SJCRH30 (cell line): ENCODE measurements at regions not wholly inside any gene's neighbourhood (a gene's known extent, or its start where the extent isn't known, plus 50 kb on each side); places are given as distances from the start of the nearest gene placed in this dataset.

Source experiments
- DNase-seq, 2 experiments: peaks; one replicate each; pipeline ENCODE4 v3.0.0-alpha.2; 2015 to 2020
- H3K27ac ChIP-seq: fragments of 250-450 bp; sonication (Bioruptor Pico); 2 replicates; pipeline ENCODE4 v1.5.1; 2020; ENCODE audit warnings: mild to moderate bottlenecking, moderate library complexity
- H3K27me3 ChIP-seq: fragments of 250-450 bp; sonication (Bioruptor Pico); 2 replicates; pipeline ENCODE4 v1.5.1; 2020; ENCODE audit warnings: mild to moderate bottlenecking, moderate library complexity
- H3K36me3 ChIP-seq: fragments of 250-450 bp; sonication (Bioruptor Pico); 2 replicates; pipeline ENCODE4 v1.5.1; 2020; ENCODE audit warnings: mild to moderate bottlenecking, moderate library complexity
- H3K4me1 ChIP-seq: fragments of 250-450 bp; sonication (Bioruptor Pico); 2 replicates; pipeline ENCODE4 v1.5.1; 2020; ENCODE audit warnings: mild to moderate bottlenecking, moderate library complexity
- H3K4me3 ChIP-seq: fragments of 250-450 bp; sonication (Bioruptor Pico); 2 replicates; pipeline ENCODE4 v1.5.1; 2020; ENCODE audit warnings: mild to moderate bottlenecking, moderate library complexity
- H3K9me3 ChIP-seq: fragments of 250-450 bp; sonication (Bioruptor Pico); replicated peaks from 2 replicates; pipeline ENCODE4 v1.5.1; 2020; ENCODE audit warnings: mild to moderate bottlenecking, moderate library complexity

DNA sequence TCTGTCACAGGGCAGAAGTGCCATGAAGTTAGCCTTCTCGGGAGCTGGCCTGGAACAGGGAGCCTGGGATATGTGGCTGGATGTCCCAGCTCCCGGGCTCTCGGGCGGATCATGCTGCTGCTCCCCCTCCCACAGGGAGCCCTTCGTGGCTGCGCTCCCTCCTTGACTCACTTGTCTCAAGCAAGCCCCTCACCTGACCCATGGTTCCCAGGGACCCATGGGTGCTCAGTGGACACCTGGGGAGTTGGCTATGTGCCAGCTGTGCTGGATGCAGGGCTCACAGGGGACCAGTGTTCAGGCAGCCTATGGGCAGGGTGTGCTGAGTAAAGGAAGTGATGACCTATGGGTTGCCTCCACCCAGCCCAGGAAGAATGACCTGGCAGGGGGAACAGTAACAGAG lies 213.1 kb upstream of the SGCG start:
- no peaks in the 10 kb centered on the region for H3K27me3 ChIP-seq
- H3K27ac ChIP-seq, result no peak overlapping the region
- no peak overlapping the region for H3K4me3 ChIP-seq
- no peak for DNase-seq
- H3K9me3 ChIP-seq, result no peaks in the 10 kb centered on the region
- no peaks in the 10 kb centered on the region for H3K36me3 ChIP-seq
- no peaks in the 10 kb centered on the region for H3K4me1 ChIP-seq

GRCh38 chr13:22979952-22980351 lies 200.8 kb upstream of the SGCG start:
- Histone ChIP-seq H3K4me3 (no peak overlapping the region), H3K27ac (no peak overlapping the region), H3K4me1 (no peaks in the 10 kb centered on the region), H3K9me3 (no peaks in the 10 kb centered on the region), H3K27me3 (peaks cover 8% of the 10 kb centered on the region; the same call in 1 of the 2 replicates), H3K36me3 (no peaks in the 10 kb centered on the region)
- DNase-seq, result no peak

GRCh38 chr13:22980936-22981335 lies 199.8 kb upstream of the SGCG start:
- no peak for DNase-seq
- H3K4me1 ChIP-seq, result no peaks in the 10 kb centered on the region
- H3K27me3 ChIP-seq, result peaks cover 8% of the 10 kb centered on the region; the same call in 1 of the 2 replicates
- H3K36me3 ChIP-seq, result no peaks in the 10 kb centered on the region
- no peaks in the 10 kb centered on the region for H3K9me3 ChIP-seq
- no peak overlapping the region for H3K4me3 ChIP-seq
- no peak overlapping the region for H3K27ac ChIP-seq

GRCh38 chr13:22993148-22993547 lies 187.6 kb upstream of the SGCG start:
- Histone ChIP-seq H3K27me3 (no peaks in the 10 kb centered on the region), H3K27ac (no peak overlapping the region), H3K4me1 (no peaks in the 10 kb centered on the region), H3K4me3 (no peak overlapping the region), H3K36me3 (no peaks in the 10 kb centered on the region; the same call in 1 of the 2 replicates), H3K9me3 (no peaks in the 10 kb centered on the region)
- DNase-seq, result no peak

GRCh38 chr13:23003446-23003845 lies 177.3 kb upstream of the SGCG start:
- Histone ChIP-seq H3K36me3 (no peaks in the 10 kb centered on the region), H3K9me3 (no peaks in the 10 kb centered on the region), H3K4me3 (no peak overlapping the region), H3K4me1 (no peaks in the 10 kb centered on the region), H3K27me3 (no peaks in the 10 kb centered on the region; the same call in 1 of the 2 replicates), H3K27ac (no peak overlapping the region)
- DNase-seq, result no peak

DNA sequence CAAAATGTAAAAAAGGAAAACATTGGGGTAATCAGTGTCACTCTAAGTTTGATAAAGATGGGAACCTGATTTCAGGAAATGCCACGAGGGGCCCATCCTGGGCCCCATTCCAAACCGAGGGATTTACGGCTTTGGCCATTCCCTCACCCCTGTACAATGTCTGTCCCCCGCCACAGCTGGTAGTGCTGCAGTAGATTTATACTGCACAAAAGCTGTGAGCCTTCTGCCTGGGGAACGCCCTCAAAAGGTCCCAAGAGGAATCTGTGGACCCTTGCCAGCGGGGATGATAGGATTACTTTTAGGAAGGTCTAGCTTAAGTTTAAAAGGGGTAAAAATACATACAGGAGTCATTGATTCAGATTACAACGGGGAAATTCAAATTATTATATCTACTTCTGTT lies 173.4 kb upstream of the SGCG start:
- Histone ChIP-seq H3K36me3 (no peaks in the 10 kb centered on the region), H3K27ac (no peak overlapping the region), H3K4me1 (no peaks in the 10 kb centered on the region), H3K9me3 (no peaks in the 10 kb centered on the region), H3K4me3 (no peak overlapping the region), H3K27me3 (no peaks in the 10 kb centered on the region)
- peak; percentile 54 to 69 for DNase-seq

DNA sequence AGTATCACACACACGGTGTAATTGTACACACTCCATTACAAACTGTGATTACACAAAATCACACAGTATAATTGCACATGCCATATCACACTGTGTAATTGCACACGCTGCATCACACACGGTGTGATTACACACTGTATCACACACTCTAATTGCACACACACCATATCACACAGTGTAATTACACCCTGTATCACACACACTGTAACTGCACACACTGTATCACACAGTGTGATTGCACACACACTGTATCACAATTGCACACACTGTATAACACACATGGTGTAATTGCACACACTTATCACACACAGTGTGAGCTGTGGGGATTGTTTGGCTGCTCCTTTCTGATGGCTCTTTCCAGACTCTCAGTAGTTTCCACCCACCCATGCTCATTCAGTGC lies 162.6 kb upstream of the SGCG start:
- H3K36me3 ChIP-seq, result no peaks in the 10 kb centered on the region
- H3K9me3 ChIP-seq, result no peaks in the 10 kb centered on the region
- H3K4me1 ChIP-seq, result no peaks in the 10 kb centered on the region
- no peak for DNase-seq
- H3K27ac ChIP-seq, result no peak overlapping the region
- H3K27me3 ChIP-seq, result no peaks in the 10 kb centered on the region
- H3K4me3 ChIP-seq, result no peak overlapping the region

DNA sequence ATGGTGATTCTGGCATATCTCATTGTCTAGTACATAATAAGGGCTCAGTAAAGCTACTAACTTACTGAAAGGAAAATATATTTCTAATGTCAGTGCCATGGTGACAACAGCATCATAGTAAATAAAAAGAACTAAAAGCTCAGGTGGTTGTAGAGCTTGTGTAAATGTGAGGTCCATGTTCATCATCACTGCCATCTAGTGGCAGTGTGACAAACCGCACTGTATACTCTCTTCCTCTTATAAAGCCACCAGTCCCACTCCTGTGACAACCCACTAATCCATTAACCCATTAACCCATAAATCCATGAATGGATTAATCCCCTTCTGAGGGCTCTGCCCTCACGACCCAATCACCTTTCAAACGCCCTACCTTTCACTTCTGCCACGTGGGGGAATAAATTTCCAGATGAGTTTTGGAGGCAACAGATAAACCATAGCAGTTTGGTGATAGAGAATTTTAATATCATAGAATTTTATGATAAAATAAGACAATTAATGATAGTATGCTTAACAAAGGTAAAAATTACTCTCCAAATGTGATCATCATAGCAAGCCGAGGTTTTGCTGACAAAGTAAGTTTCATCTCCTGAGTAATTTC lies 160.4 kb upstream of the SGCG start:
- H3K4me3 ChIP-seq, result no peak overlapping the region
- H3K4me1 ChIP-seq, result no peaks in the 10 kb centered on the region
- H3K27ac ChIP-seq, result no peak overlapping the region
- no peaks in the 10 kb centered on the region for H3K9me3 ChIP-seq
- no peaks in the 10 kb centered on the region for H3K27me3 ChIP-seq
- H3K36me3 ChIP-seq, result no peaks in the 10 kb centered on the region
- peak; percentile 15 to 80 for DNase-seq

DNA sequence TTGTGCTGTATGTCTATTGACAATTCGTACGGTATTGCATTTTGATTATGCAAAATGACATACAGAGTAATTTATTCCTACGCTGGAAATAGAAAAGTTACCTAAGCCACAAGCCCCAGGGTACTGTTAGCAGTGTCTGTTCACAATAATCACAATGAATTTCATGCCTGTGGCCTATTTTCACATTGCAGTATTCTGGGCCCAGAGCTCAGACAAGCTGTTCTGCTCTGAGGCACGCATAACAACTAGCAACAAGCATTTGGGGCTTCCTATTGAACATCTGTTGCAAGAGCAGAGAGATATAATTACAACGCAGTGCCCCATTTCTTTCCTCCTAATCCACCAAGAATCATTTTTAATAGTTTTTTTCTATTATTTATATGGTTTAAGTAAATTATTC lies 158.9 kb upstream of the SGCG start:
- no peaks in the 10 kb centered on the region for H3K27me3 ChIP-seq

DNA sequence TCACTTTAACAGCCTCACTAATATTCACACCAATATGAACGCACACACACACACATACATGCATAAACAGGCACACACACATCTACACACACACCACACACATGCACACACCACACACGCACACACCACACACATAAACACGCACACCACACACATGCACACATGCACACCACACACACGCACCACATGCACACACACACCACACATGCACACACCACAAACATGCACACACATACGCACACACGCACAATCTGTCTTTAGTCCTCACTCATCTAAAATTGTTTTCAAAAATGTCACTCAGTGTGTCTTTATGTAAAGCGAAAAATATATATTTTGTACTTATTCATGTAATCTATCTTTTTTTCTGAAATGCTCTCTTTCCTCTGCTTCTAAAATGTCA lies 158.1 kb upstream of the SGCG start:
- Histone ChIP-seq H3K9me3 (no peaks in the 10 kb centered on the region), H3K4me3 (no peak overlapping the region), H3K36me3 (no peaks in the 10 kb centered on the region), H3K4me1 (no peaks in the 10 kb centered on the region), H3K27ac (no peak overlapping the region), H3K27me3 (no peaks in the 10 kb centered on the region)
- no peak for DNase-seq

More for the DNA sequence above, 158.9 kb upstream of the SGCG start:
- Histone ChIP-seq H3K9me3 (no peaks in the 10 kb centered on the region), H3K4me1 (no peaks in the 10 kb centered on the region), H3K36me3 (no peaks in the 10 kb centered on the region), H3K27ac (no peak overlapping the region), H3K4me3 (no peak overlapping the region)
- DNase-seq, result no peak

DNA sequence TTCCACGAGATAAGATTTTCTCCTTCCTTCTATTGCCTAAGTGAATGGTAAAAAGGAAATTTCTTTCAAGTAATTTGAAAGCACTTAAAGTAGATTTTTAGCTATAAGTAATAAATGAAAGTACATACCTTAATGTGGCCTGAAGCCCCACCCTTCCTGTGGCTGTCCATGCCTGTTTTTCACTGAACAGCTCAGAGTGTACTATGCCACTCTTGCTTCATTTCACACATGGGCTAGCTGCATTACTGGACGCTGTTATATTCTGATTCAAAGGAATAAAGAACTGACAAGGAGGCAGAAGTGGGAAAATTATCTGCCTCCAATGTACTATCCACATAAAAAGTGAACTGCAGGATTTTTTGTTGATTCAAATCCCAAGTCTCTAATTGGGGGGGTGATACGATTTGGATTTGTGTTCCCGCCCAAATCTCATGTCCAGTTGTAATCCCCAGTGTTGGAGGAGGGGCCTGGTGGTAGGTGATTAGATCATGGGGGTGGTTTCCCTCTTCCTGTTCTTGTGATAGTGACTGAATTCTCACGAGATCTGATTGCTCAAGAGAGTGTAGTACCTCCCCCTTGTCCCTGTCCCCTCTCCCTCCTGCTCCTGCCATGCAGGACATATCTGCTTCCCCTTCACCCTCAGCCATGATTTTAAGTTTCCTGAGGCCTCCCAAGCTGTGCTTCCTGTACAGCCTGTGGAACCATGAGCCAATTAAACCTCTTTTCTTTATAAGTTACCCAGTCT lies 154.7 kb upstream of the SGCG start:
- Histone ChIP-seq H3K36me3 (no peaks in the 10 kb centered on the region), H3K27ac (no peak overlapping the region), H3K9me3 (no peaks in the 10 kb centered on the region), H3K4me3 (no peak overlapping the region), H3K27me3 (no peaks in the 10 kb centered on the region), H3K4me1 (no peaks in the 10 kb centered on the region)
- peak in 1 of 2 experiments; percentile 5 for DNase-seq

DNA sequence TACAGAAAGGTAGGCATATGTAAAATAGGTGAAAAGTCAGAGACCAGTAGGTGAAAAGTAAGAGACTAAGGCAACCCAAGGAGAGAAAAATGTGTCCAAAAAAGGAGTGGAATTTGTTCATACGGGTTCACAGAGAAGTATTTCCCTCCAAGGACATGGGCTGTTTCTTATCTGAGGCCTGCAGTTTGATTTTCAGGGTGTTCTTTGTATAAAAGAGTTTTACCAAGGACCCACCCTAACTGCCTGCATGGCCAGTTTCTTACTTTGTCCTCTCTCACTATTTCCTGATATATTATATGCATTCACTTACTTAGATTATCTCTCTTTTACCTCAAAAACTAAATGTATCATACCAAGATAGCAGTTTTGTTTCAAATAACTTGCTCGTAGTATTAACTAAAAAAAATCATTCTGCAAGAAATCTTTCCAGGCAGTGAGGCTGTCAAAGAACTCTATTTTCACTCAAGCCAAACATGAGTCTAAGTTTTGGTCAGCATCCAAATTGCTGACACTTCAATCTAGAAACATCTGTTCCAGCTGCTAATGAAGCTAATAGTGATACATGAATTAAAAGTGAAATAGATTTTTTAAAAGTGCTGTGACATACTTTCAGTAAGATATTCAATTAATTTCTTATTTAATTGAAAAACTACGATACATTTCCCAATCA lies 141.4 kb upstream of the SGCG start:
- no peaks in the 10 kb centered on the region for H3K9me3 ChIP-seq

GRCh38 chr13:23042181-23042580 lies 138.6 kb upstream of the SGCG start:
- no peak for DNase-seq
- no peak overlapping the region for H3K4me3 ChIP-seq
- H3K27ac ChIP-seq, result no peak overlapping the region
- H3K9me3 ChIP-seq, result no peaks in the 10 kb centered on the region
- H3K4me1 ChIP-seq, result no peaks in the 10 kb centered on the region
- H3K27me3 ChIP-seq, result no peaks in the 10 kb centered on the region
- H3K36me3 ChIP-seq, result no peaks in the 10 kb centered on the region

More for the DNA sequence above, 141.4 kb upstream of the SGCG start:
- H3K27ac ChIP-seq, result no peak overlapping the region
- H3K4me3 ChIP-seq, result no peak overlapping the region
- no peaks in the 10 kb centered on the region for H3K36me3 ChIP-seq
- no peak for DNase-seq
- H3K27me3 ChIP-seq, result no peaks in the 10 kb centered on the region
- H3K4me1 ChIP-seq, result no peaks in the 10 kb centered on the region

GRCh38 chr13:23044906-23045305 lies 135.9 kb upstream of the SGCG start:
- no peak for DNase-seq
- Histone ChIP-seq H3K27ac (no peak overlapping the region), H3K36me3 (no peaks in the 10 kb centered on the region), H3K9me3 (no peaks in the 10 kb centered on the region), H3K27me3 (no peaks in the 10 kb centered on the region), H3K4me1 (no peaks in the 10 kb centered on the region), H3K4me3 (no peak overlapping the region)

- no peak overlapping the region for H3K4me3 ChIP-seq
- H3K27me3 ChIP-seq, result peaks cover 3% of the 10 kb centered on the region; the same call in 1 of the 2 replicates
- no peak overlapping the region for H3K27ac ChIP-seq
- no peak for DNase-seq
- no peaks in the 10 kb centered on the region for H3K4me1 ChIP-seq
- no peaks in the 10 kb centered on the region for H3K9me3 ChIP-seq
- no peaks in the 10 kb centered on the region for H3K36me3 ChIP-seq
Observed at GRCh38 chr13:23050126-23050525, 130.7 kb upstream of the SGCG start.
